MM.1S (cell line): ENCODE measurements at regions not wholly inside any gene's neighbourhood (a gene's known extent, or its start where the extent isn't known, plus 50 kb on each side); places are given as distances from the start of the nearest gene placed in this dataset.

ENCODE experiments used
- CTCF ChIP-seq: fragments of 300-600 bp; sonication (generic); IDR thresholded peaks from 2 replicates; pipeline ENCODE4 v1.5.1; 2016; ENCODE audit warnings: antibody characterized with exemption, low read length, mixed read lengths
- EZH2 ChIP-seq: fragments of 300-600 bp; sonication (generic); optimal IDR thresholded peaks from 2 replicates; pipeline ENCODE3; 2017; ENCODE audit warnings: low read depth, mild to moderate bottlenecking, antibody characterized with exemption, low read length, mixed read lengths
- EZH2phosphoT487 ChIP-seq: fragments of 300-600 bp; sonication (generic); IDR thresholded peaks from 2 replicates; pipeline ENCODE4 v1.6.1; 2018; ENCODE audit warnings: antibody characterized with exemption, low read length

GRCh38 chrX:39409246-39409917, 608.1 kb downstream of the MID1IP1 start:
- TF ChIP-seq CTCF (no peak), EZH2 (no peak), EZH2phosphoT487 (no peak)
